DMS53 (cell line): ENCODE measurements at regions not wholly inside any gene's neighbourhood (a gene's known extent, or its start where the extent isn't known, plus 50 kb on each side); places are given as distances from the start of the nearest gene placed in this dataset.
"Not testable (repeated sequence)": the region's sequence is repeated elsewhere in the genome, so short reads cannot be mapped to it uniquely, and the experiment has no call there.

Experiments
- DNase-seq: peaks from one replicate; lab custom pipeline; 2025; lab: John Stamatoyannopoulos, UW

DNA sequence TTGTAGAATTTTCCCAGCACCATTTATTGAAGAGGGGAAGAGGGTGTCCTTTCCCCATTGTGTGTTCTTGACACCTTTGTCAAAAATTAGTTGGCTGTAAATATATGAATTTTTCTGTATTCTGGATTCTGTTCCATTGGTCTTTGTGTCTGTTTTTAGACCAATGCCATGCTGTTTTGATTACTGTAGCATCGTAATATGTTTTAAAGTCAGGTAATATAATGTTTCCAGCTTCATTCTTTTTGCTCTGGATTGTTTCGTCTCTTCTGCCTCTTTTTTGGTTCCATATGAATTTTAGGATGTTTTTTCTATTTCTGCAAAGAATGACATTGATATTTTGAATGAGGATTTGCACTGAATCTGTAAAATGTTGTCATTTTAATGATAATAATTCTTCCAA lies 331.9 kb upstream of the RGS6 start:
- no peak for DNase-seq

DNA sequence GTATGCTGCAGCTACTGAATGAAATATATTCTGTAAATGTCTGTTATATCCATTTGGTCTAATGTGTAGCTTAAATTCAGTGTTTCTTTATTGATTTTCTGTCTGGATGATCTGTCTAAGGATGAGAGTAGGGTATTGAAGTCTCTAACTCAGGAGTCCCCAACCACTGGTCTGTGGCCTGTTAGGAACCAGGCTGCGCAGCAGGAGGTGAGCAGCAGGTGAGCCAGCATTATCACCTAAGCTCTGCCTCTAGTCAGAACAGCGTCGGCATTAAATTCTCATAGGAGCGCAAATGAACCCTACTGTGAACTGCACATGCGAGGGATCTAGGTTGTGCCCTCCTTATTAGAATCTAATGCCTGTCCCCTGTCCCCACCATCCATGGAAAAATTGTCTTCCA lies 329.7 kb upstream of the RGS6 start:
- DNase-seq = no peak

DNA sequence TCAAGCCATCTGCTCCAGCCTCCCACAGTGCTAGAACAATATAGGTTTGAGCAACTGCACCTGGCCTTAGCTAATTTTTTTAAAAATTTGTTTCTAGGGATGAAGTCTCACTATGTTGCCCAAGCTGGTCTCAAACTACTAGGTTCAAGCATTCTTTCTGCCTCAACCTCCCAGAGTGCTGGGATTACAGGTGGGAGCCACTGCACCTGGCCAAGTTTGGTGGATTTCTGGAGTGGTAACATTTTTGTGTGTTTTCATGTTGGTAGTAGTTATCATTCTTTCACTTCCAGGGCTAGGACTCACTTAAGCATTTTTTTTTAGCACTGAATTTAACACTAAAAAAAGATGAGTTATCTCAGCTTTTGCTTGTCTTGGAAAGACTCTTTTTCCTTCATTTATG lies 328.0 kb upstream of the RGS6 start:
- no peak for DNase-seq

DNA sequence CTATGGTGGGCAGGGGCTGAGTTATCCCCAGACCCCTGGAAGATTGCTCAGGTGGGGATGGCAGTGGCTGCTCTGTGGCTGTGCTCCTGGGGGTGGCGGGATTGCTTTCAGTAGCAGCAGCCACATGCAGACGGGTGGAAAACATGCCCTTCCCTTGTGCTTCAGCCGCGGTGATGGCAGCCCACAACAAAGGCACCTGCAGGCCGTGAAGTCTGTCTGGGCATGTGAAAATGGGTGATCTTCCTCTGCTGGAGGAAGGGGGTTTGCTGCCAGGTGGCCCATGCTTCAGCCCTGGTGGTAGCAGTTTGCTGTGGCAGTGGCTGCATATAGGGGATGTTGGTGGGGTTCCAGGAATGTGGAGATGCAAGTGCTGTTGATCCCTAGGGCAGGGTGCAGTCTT lies 326.2 kb upstream of the RGS6 start:
- no peak for DNase-seq

DNA sequence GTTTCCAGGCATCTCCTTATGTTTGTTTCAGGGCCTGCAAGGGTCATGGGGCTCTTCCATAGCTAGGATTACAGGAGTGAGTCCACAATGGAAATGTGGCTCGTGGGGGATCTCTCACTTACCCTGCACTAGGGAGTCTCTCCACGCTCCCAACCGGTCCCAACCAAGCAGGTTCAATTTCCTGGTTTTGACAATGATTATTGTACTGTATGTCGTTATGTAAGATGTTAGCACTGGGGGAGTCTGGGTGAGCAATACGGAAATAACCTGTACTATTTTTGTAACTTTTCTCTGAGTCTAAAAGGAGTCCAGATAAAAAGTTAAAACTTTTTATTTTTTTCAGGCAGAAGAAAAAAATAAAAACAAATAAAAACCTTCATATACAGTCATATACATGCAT lies 325.7 kb upstream of the RGS6 start:
- no peak for DNase-seq

DNA sequence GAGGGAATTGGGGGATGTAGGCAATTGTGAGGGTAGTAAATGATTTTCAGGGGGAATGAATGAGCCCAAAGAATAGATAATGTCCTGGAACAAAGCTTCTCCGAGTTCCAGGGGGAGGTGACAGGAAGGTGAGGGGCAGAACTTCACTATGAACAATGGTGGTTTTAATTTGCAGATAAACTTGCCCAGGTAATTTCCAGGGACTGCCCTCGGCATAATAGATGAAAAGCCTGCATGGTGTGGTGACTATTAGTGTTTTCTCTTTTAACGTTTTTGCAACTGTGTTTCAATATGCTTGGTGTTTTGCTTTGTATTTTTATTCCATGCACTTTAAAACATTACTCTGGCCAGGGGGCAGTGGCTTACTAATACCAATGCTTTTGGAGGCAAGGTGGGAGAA lies 325.2 kb upstream of the RGS6 start:
- no peak for DNase-seq

DNA sequence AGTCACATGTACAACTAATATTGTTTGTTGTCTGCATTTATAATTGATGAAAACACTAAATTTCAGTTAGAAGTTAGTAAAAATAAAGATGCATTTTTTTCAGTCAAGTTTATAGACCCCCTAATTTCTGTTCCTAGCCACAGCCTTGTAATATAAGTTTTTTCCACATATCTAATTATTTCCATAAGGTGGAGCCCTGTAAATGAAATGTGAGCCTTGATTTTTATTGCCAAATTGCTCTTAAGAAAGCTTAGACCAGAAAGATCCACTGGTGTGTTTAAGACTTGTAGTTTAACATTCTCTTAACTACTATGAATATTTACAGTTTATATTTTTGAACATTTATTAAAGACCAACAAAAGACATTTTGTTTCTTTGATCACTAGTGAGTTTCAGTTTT lies 322.1 kb upstream of the RGS6 start:
- no peak for DNase-seq

DNA sequence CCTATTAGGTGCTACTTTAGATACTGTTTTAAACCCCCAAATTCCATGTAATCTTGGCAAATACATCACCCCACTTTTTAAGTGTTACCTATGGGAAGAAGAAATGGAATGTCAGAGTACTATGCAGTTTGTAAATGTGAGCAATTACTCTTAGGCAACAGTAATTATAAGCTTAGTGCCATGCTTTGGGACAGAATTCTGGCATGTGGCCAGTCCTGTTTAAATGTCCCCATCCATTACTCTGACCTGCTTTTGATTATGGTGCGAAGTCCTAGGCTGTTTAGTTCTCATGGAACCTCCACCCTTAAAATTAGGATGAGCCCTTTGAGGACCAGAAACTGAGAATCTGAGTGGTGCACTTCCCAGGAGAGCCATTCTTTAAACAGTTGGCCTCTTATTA lies 321.4 kb upstream of the RGS6 start:
- no peak for DNase-seq

DNA sequence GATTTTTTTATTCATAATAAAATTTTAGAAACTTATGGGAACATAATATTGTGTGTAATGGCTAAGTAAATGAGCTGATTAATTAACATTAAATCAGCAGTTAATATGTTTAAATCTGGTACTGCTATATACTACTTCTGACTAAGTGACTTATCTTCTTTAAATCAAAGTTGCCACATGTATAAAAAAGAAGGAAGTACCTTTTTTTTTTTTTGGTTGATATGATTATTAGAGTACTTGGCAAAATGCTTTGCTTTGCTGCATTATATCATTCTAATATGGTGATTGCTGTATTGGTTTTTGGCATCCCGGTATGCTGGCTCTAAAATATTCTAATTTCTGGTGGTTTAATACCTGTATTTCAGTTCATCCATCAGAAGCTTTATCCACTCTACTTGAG lies 319.1 kb upstream of the RGS6 start:
- DNase-seq = no peak

DNA sequence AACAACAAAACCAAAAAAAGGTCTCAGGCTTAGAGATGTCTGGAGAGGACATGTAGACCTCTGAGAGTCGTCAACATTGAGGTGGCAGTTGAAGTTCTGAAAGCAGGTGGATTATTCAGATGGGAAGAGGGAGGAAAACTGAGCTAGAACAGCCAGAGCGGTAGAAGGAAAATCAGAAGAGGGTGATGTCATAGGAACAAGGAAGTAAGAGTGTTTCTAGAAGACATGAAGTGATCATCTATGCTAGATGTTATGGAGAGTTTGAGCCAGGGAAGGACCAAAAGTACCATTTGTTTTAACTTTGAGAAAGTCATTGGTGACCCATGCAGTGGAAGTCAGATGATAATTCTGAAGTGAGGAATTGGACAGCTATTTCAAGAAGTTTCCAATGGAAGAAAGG lies 316.2 kb upstream of the RGS6 start:
- no peak for DNase-seq

DNA sequence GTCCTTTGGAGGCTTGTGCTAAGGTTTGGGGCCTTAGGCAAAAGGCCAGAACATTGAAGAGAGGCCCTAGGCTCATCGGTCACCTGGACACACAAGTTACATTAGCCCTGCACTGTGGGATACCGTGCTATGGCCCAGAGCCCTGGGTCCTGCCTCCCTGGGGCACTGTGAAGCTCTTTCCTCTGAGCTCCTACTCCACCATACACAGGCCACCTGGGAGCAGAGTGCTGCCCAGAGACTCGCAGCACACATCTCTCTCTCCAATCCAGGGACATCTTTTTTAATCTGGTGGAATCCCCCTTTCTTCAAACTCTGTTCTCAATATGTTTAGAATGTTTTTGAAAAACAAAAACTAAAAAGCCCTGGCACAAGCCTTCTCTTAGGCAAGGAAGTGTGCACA lies 314.2 kb upstream of the RGS6 start:
- DNase-seq = no peak

DNA sequence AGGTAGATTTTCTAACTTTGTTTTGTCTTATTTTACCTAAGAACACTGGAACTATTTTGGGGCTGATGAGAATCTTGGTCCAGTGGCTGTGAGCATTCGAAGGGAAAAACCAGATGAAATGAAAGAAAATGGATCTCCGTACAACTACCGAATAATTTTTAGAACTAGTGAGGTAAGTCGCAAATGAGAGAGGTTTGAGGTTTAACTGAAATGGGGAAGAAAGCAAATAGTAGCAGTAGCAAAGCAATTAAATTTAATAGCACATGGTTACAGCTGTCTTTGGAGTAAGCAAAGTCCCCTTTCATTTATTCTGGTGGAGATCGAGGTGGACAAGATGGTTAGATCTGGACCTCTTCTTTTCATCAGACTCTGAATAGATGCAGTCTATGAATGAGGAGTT lies 313.5 kb upstream of the RGS6 start:
- no peak for DNase-seq

DNA sequence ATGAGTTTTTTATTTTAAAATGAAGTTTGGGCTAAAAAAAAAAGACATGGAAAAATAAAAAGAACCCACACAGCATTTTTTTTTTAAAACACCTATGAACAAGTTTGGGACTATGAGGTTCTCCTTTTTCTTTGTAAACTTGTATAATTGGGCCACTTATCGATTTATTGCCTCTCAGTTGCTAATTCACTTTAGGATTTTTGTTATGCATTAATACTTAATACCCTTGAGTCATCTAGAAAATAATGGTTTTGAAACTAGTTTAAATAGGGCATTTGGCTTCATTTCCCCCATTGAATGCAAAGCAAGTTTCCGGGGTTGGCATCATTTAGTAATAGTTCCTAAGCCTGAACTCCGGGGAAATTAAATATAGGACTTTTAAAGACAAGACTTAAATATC lies 312.8 kb upstream of the RGS6 start:
- DNase-seq = no peak

DNA sequence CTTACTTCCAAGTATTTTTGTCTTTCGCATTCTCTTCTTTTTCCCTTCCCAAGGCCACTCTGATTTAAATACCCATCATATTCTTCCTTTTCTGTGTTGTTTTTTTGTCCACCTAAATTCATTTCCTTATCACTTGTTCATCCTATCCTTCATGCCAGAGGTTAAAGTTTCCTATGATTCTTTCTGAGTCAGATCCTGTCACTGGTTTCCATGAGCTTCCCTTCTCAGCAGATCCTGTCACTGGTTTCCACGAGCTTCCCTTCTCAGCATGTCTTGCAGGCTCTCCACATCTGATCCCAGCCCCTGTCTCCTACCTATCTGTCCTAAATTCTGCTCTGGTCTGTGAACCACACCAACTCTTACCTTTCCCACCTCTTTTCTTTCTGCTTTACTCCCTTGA lies 311.8 kb upstream of the RGS6 start:
- DNase-seq = no peak

DNA sequence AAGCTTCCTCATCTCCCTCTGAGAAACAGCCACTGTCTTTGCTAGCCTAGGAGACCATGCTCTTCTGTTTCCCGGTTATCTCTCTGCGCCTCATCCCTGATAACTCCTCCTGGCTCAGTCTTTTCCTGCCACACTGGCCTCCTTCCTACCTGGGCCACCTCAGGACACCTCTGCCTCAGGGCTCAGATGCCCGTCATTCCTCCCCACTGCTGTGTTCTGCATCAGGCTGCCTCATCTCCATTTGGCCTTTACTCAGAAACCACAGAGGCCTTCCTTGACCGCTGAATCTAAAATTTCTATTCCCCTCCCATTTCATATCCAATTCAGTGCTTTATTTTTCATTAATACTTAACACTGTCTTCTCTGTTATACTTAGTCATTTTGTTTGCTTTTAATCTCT lies 311.0 kb upstream of the RGS6 start:
- no peak for DNase-seq

DNA sequence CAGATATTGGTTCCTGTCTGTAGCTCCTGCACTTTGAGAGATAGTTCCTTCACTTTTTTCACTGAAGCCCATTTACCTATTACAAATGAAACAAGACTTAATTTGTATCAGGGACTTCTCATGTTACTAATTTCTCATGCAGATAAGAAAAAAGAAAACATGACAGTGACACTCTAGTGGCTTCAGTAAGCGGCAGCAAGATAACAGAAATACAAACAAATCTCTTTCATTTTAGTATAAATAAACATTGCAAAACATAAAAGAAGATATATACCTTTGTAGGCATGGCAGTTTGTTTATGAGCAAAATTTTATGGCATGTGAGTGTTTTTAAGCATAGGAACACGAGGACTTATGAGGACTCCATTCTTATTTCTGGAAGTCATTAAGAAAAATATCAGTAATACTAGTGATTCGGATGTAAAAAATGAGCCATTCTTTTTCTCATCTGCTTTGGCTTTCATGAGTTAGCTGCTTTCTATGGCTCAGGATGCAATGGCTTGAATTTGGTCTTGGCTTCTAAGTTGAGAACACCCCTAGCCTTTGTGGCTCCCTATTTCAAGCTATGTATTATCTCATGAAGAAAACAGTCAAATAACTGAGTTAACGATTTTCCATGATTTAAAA lies 310.1 kb upstream of the RGS6 start:
- no peak for DNase-seq

DNA sequence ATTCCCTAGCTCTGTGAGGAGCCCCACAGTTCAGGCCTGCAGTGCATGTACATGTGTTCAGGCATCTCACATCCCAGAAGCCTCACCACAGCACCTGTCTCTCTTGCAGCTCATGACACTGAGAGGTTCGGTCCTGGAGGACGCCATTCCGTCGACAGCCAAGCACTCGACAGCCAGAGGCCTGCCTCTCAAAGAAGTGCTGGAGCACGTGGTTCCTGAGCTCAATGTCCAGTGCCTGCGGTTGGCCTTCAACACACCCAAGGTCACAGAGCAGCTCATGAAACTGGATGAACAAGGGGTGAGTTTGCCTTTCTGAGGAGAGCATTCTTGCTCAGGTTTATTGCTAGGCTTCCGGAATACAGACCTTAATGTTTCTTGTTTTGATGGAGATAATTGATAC lies 308.3 kb upstream of the RGS6 start:
- DNase-seq = no peak

DNA sequence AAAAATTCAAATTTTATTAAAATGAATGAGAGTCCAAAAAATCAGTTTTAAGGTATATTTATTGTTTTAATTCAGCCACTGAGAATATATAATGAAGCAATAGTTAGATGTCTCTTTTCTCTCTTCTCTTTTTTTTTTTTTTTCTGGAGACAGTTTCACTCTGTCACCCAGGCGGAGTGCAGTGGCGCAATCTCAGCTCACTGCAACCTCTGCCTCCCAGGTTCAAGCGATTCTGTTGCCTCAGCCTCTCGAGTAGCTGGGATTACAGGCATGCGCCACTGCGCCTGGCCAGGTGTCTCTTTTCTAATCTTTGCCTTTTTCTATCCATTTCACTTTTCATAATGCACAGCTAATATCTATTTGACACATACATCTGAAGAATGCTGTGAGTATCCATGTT lies 307.1 kb upstream of the RGS6 start:
- no peak for DNase-seq

DNA sequence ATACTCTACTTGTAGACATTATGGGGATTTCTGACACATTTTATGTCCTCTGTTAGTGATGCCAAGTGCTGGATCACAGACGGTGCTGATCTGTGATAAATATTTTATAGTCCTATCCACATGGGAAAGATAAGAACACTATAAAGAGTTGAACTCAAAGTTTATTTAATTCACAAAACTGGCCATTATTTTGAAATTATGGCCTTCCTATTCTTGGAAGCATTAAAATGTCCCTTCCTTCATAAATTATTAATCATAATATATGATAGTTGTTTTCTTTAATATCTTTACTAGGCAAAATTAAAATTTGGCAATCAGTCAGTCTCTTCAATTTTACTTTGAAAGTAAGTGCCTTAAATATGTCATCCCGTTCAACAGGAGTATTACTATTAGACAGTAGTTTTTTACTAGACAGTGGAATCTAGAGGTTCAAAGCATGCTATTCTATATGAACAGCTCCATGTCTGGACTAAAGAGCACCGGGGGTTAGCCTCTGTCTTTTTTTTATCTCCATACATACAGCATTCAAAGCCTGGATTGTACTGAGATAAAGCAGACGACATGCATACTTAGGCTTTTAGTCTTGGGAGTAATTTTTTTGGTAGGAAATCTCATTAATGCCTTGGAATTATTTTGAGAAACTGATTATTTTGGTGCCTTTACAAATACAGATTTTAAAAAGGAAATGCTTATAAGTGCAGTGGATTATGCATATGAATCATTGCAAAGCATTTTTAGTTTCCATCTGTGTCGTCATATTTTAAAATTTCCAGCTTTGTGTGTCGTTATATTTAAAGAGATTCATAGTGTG lies 306.1 kb upstream of the RGS6 start:
- DNase-seq = no peak

DNA sequence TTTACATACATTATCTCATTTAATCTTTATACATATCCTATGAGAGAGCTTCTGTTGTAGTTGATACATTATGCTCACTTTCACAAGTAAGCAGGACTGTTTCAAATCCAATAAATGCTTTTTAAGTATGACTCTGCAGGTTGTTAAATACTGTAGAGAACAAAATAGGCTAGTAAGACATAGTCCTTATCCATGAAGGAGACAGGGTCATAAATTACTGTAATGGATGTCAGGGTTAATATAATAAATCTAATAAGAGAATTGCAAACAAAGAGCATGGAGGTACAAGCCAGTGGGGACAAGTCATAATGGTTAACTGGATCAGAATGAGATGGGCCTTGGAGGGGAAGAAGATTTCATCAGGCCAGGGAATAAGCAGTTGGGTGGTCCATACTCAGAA lies 303.8 kb upstream of the RGS6 start:
- DNase-seq = no peak

DNA sequence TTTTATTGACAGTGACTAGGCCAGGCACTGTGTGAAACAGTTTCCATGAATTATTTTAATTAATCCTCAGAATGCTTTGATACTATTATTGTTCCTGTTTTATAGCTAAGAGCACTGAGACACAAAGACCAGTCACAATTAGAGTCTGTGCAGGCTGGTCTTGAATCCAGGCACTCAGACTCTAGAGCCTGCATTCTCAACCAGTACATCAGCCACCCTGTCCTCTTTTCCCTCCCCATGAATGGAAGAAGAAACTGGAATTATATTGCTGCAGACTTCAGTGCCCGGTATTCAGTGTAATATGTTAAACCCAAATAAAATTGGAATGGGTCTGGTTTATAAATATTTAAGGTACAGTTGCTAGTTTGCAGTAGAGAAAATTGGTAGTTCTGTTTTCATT lies 303.0 kb upstream of the RGS6 start:
- DNase-seq = no peak

DNA sequence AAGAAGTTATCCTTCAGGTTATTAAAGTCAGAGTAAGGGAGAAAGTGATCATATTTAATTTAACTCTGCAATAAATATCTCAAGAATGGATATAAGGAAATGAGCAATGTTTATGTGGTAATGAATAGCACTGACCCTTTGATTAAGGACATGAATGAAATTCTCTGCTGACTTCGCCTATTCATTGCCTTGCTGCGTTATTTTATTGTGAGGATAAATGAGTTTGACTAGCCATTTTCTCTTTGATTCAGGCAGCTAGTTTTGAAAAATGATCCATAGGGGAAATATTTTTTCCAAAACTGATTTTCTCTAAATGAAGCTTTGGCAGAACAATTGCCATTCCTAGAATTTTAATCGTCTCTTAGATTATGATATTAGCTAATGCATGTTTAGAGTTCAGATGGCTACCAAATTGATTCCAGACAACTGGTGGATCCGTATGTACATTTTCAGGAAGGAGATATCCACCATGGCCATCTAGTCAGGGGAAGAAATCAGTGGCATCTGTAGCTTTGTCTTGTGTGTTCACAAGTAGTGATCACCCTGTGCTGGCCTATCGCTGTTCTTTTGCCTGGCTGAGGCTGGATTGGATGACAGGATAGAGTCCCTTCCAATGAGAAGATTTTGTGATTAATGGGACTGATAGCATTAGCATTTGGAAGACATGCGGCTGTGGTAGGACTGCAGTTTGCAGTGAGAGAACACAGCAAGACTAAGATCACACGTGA lies 302.3 kb upstream of the RGS6 start:
- DNase-seq = no peak

DNA sequence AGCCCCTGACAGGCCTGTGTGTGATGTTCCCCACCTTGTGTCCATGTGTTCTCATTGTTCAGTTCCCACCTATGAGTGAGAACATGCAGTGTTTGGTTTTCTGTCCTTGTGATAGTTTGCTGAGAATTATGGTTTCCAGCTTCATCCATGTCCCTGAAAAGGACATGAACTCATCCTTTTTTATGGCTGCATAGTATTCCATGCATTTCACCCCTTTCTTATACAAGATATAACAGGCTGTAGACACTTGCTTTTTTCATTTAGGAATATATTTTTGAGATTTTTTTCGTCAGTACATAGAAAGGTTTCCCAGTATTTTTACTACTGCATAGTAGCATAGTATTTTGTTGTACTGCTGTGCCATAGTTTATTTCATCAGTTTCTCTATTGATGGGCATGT lies 301.2 kb upstream of the RGS6 start:
- not testable (repeated sequence) for DNase-seq
